HEK293 (cell line): ENCODE measurements at regions not wholly inside any gene's neighbourhood (a gene's known extent, or its start where the extent isn't known, plus 50 kb on each side); places are given as distances from the start of the nearest gene placed in this dataset.

Experiments used
- CTCF ChIA-PET: fragments of 350-600 bp; formaldehyde crosslinking; extraction: SDS; loops from one replicate; lab custom pipeline; 2021; ENCODE audit warnings: antibody characterized with exemption; lab: Yijun Ruan, JAX
- POLR2A ChIA-PET: fragments of 300-600 bp; formaldehyde crosslinking; extraction: SDS; loops from one replicate; lab custom pipeline; 2020; ENCODE audit warnings: antibody characterized with exemption, inconsistent platforms; lab: Yijun Ruan, JAX
- H3K27ac ChIP-seq: fragments of 200-500 bp; sonication (Bioruptor generic); 2 replicates; pipeline ENCODE4 v1.5.1; 2014; ENCODE audit warnings: low read depth, low read length, control low read depth, inconsistent platforms; ENCODE audit errors: extremely low read depth
- H3K36me3 ChIP-seq, 2 experiments: fragments of 200-500 bp in 1 of 2; sonication (Bioruptor generic) in 1 of 2; 1 replicate in 1 of 2; 2 replicates in 1 of 2; pipeline ENCODE4 v1.5.1; 2014 to 2017; ENCODE audit warnings: inconsistent platforms in 2 of 2, low read length in 2 of 2; ENCODE audit not compliant: control insufficient read depth in 2 of 2, insufficient read depth in 1 of 2
- H3K4me1 ChIP-seq: fragments of 200-500 bp; sonication (Bioruptor generic); 2 replicates; pipeline ENCODE4 v1.5.1; 2014; ENCODE audit warnings: mild to moderate bottlenecking, low read length, inconsistent platforms; ENCODE audit not compliant: control insufficient read depth, insufficient read depth
- H3K4me3 ChIP-seq: 2 replicates; pipeline ENCODE4 v1.5.1; 2011; ENCODE audit warnings: low read depth, mild to moderate bottlenecking, control low read depth, low read length, moderate library complexity
- H3K9me3 ChIP-seq: fragments of 200-500 bp; sonication (Bioruptor generic); 2 replicates; pipeline ENCODE4 v1.5.1; 2014; ENCODE audit warnings: low read depth, low read length, inconsistent platforms; ENCODE audit not compliant: control insufficient read depth, insufficient read depth
- FEZF1 ChIP-seq: fragments of 450-650 bp; formaldehyde crosslinking; IDR thresholded peaks from 2 replicates; pipeline ENCODE4 v1.5.1; 2016; ENCODE audit warnings: missing biosample characterization, missing genetic modification characterization
- GLIS1 ChIP-seq: fragments of 450-650 bp; formaldehyde crosslinking; IDR thresholded peaks from 2 replicates; pipeline ENCODE4 v1.5.1; 2016; ENCODE audit warnings: missing biosample characterization, missing genetic modification characterization
- KLF10 ChIP-seq: fragments of 450-650 bp; IDR thresholded peaks from 2 replicates; pipeline ENCODE4 v1.5.1; 2018; ENCODE audit warnings: missing biosample characterization, mild to moderate bottlenecking, missing genetic modification characterization
- MYNN ChIP-seq: fragments of 450-650 bp; formaldehyde crosslinking; IDR thresholded peaks from 2 replicates; pipeline ENCODE4 v1.5.1; 2016; ENCODE audit warnings: missing biosample characterization, missing genetic modification characterization, borderline replicate concordance
- OSR2 ChIP-seq: fragments of 450-650 bp; formaldehyde crosslinking; IDR thresholded peaks from 2 replicates; pipeline ENCODE4 v1.5.1; 2016; ENCODE audit warnings: missing biosample characterization, missing genetic modification characterization
- PATZ1 ChIP-seq: fragments of 450-650 bp; formaldehyde crosslinking; IDR thresholded peaks from 2 replicates; pipeline ENCODE4 v1.5.1; 2016; ENCODE audit warnings: missing biosample characterization, missing genetic modification characterization
- ZIC2 ChIP-seq: fragments of 450-650 bp; formaldehyde crosslinking; IDR thresholded peaks from 2 replicates; pipeline ENCODE4 v1.5.1; 2016; ENCODE audit warnings: missing biosample characterization, missing genetic modification characterization
- ZNF114 ChIP-seq: fragments of 450-650 bp; formaldehyde crosslinking; IDR thresholded peaks from 2 replicates; pipeline ENCODE4 v1.5.0; 2017; ENCODE audit warnings: missing biosample characterization, missing genetic modification characterization
- ZNF140 ChIP-seq: fragments of 450-650 bp; formaldehyde crosslinking; IDR thresholded peaks from 2 replicates; pipeline ENCODE4 v1.5.1; 2016; ENCODE audit warnings: missing biosample characterization, missing genetic modification characterization
- ZNF292 ChIP-seq: fragments of 450-650 bp; formaldehyde crosslinking; IDR thresholded peaks from 2 replicates; pipeline ENCODE4 v1.5.1; 2016; ENCODE audit warnings: low read depth, missing biosample characterization, missing genetic modification characterization, borderline replicate concordance
- ZNF433 ChIP-seq: fragments of 450-650 bp; formaldehyde crosslinking; IDR thresholded peaks from 2 replicates; pipeline ENCODE4 v1.5.1; 2016; ENCODE audit warnings: missing biosample characterization, missing genetic modification characterization, low read depth
- ZNF549 ChIP-seq: fragments of 450-650 bp; IDR thresholded peaks from 2 replicates; pipeline ENCODE4 v1.5.1; 2018; ENCODE audit warnings: missing biosample characterization, missing genetic modification characterization, mild to moderate bottlenecking, inconsistent platforms, moderate library complexity
- ZNF610 ChIP-seq: fragments of 450-650 bp; formaldehyde crosslinking; IDR thresholded peaks from 2 replicates; pipeline ENCODE4 v1.5.1; 2016; ENCODE audit warnings: missing biosample characterization, missing genetic modification characterization, borderline replicate concordance
- ZNF654 ChIP-seq: fragments of 450-650 bp; formaldehyde crosslinking; IDR thresholded peaks from 2 replicates; pipeline ENCODE4 v1.5.1; 2016; ENCODE audit warnings: low read depth, missing biosample characterization, missing genetic modification characterization
- ZNF677 ChIP-seq: fragments of 450-650 bp; IDR thresholded peaks from 2 replicates; pipeline ENCODE4 v1.5.0; 2018; ENCODE audit warnings: missing biosample characterization, mild to moderate bottlenecking, missing genetic modification characterization, moderate library complexity
- TF ChIP-seq, protein P1 (sequence below): fragments of 450-650 bp; formaldehyde crosslinking; IDR thresholded peaks from 2 replicates; pipeline ENCODE4 v1.5.1; 2016; ENCODE audit warnings: missing biosample characterization, missing genetic modification characterization, low read depth
- TF ChIP-seq, protein P2 (sequence below): fragments of 450-650 bp; formaldehyde crosslinking; IDR thresholded peaks from 2 replicates; pipeline ENCODE4 v1.5.1; 2017; ENCODE audit warnings: missing biosample characterization, missing genetic modification characterization
- TF ChIP-seq, protein P3 (sequence below): fragments of 450-650 bp; formaldehyde crosslinking; optimal IDR thresholded peaks from 2 replicates; pipeline ENCODE3; 2016; ENCODE audit warnings: missing biosample characterization, mild to moderate bottlenecking, missing genetic modification characterization

GRCh38 chr2:183995632-183996031 is 602.7 kb upstream of the ZNF804A start (continued):
- no peak for TF ChIP-seq ZNF677
- no peak for TF ChIP-seq PATZ1 (tag by site-specific recombination)

- no peak overlapping the region for H3K4me3 ChIP-seq
- H3K4me1 ChIP-seq: peaks cover 12% of the 10 kb centered on the region
- CTCF ChIA-PET: no interaction called here
- POLR2A ChIA-PET: no interaction called here
- no peaks in the 10 kb centered on the region for H3K9me3 ChIP-seq
- TF ChIP-seq ZNF433 (tag by site-specific recombination): no peak
- peak; percentile 49; the same call in 1 of the 2 replicates for TF ChIP-seq ZIC2 (tag by site-specific recombination)
- TF ChIP-seq FEZF1 (tag by site-specific recombination): peak; percentile 66
- H3K36me3 ChIP-seq: no peaks in the 10 kb centered on the region
- H3K27ac ChIP-seq: no peak overlapping the region; the same call in 1 of the 2 replicates
Observed at GRCh38 chr2:183996825-183997793, 601.2 kb upstream of the ZNF804A start.

- Histone ChIP-seq H3K9me3 (no peaks in the 10 kb centered on the region), H3K36me3 (no peaks in the 10 kb centered on the region), H3K27ac (no peak overlapping the region; the same call in 1 of the 2 replicates), H3K4me3 (no peak overlapping the region), H3K4me1 (peaks cover 12% of the 10 kb centered on the region)
- POLR2A ChIA-PET: no interaction called here
- no peak for TF ChIP-seq ZNF292 (tag by site-specific recombination)
- TF ChIP-seq GLIS1 (tag by site-specific recombination): no peak
- TF ChIP-seq OSR2 (tag by site-specific recombination): no peak
- no peak for TF ChIP-seq ZNF114 (tag by site-specific recombination)
- no peak for TF ChIP-seq ZNF549
- no peak for TF ChIP-seq ZNF140 (tag by site-specific recombination)
- TF ChIP-seq KLF10: no peak
- no peak for TF ChIP-seq MYNN (tag by site-specific recombination)
- TF ChIP-seq, protein P1, sequence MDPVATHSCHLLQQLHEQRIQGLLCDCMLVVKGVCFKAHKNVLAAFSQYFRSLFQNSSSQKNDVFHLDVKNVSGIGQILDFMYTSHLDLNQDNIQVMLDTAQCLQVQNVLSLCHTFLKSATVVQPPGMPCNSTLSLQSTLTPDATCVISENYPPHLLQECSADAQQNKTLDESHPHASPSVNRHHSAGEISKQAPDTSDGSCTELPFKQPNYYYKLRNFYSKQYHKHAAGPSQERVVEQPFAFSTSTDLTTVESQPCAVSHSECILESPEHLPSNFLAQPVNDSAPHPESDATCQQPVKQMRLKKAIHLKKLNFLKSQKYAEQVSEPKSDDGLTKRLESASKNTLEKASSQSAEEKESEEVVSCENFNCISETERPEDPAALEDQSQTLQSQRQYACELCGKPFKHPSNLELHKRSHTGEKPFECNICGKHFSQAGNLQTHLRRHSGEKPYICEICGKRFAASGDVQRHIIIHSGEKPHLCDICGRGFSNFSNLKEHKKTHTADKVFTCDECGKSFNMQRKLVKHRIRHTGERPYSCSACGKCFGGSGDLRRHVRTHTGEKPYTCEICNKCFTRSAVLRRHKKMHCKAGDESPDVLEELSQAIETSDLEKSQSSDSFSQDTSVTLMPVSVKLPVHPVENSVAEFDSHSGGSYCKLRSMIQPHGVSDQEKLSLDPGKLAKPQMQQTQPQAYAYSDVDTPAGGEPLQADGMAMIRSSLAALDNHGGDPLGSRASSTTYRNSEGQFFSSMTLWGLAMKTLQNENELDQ (tag by site-specific recombination): no peak
- no peak for TF ChIP-seq ZNF610 (tag by site-specific recombination)
- no peak for TF ChIP-seq ZNF654 (tag by site-specific recombination)
- TF ChIP-seq, protein P2, sequence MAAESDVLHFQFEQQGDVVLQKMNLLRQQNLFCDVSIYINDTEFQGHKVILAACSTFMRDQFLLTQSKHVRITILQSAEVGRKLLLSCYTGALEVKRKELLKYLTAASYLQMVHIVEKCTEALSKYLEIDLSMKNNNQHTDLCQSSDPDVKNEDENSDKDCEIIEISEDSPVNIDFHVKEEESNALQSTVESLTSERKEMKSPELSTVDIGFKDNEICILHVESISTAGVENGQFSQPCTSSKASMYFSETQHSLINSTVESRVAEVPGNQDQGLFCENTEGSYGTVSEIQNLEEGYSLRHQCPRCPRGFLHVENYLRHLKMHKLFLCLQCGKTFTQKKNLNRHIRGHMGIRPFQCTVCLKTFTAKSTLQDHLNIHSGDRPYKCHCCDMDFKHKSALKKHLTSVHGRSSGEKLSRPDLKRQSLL (tag by site-specific recombination): no peak
- TF ChIP-seq, protein P3, sequence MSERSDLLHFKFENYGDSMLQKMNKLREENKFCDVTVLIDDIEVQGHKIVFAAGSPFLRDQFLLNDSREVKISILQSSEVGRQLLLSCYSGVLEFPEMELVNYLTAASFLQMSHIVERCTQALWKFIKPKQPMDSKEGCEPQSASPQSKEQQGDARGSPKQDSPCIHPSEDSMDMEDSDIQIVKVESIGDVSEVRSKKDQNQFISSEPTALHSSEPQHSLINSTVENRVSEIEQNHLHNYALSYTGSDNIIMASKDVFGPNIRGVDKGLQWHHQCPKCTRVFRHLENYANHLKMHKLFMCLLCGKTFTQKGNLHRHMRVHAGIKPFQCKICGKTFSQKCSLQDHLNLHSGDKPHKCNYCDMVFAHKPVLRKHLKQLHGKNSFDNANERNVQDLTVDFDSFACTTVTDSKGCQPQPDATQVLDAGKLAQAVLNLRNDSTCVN: no peak
- CTCF ChIA-PET: no interaction called here
Observed at GRCh38 chr2:183998041-183998796, 600.1 kb upstream of the ZNF804A start.
